Stimulated activated CD4-positive, alpha-beta T cell treated with anti-CD3 and anti-CD28 coated beads, TNF-alpha, amount 100 ng/mL, for 48 hours (primary cell): ENCODE measurements at regions not wholly inside any gene's neighbourhood (a gene's known extent, or its start where the extent isn't known, plus 50 kb on each side); places are given as distances from the start of the nearest gene placed in this dataset.
"Not testable (repeated sequence)": the region's sequence is repeated elsewhere in the genome, so short reads cannot be mapped to it uniquely, and the experiment has no call there.

Experiments used
- DNase-seq, 3 donors: peaks; one replicate each; pipeline ENCODE4 v3.0.0-alpha.2; 2020; ENCODE audit warnings: low read depth in 3 of 3

DNA sequence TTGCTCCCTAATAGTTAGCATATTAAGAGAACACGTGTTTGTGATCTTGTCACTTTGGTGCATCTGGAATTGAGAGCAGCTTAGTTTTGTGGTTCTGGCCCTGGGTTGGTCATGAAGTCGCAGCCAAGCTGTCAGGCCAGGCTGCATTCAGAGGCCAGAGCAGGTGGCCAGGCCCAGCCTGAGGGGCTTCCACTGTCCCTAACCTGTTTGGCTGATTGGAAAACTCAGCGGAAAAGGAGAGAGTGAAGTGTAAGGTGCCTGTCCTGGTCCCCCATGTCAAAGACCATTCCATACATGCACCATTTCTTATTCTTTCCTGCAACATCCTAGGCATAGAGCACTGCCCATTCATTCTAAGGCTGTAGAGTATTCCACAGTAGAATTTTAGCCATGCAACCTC is 111.5 kb upstream of the IGLL5 start:
- DNase-seq, result no peak

DNA sequence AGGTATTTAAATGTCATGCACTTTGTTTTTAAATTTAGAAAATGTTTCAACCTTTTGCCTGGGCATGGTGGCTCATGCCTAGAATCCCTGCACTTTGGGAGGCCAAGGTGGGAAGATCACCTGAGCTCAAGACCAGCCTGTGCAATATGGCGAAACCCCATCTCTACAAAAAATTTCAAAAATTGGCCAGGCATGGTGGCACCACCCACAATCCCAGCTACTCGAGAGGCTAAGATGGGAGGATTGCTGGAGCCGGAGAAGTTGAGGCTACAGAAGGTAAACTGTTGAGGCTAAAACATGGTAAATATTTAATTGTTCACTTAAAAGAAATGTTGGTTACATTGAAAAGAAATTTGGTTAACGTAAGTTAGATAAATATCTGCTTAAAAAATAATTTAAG is 108.4 kb upstream of the IGLL5 start:
- no peak for DNase-seq

DNA sequence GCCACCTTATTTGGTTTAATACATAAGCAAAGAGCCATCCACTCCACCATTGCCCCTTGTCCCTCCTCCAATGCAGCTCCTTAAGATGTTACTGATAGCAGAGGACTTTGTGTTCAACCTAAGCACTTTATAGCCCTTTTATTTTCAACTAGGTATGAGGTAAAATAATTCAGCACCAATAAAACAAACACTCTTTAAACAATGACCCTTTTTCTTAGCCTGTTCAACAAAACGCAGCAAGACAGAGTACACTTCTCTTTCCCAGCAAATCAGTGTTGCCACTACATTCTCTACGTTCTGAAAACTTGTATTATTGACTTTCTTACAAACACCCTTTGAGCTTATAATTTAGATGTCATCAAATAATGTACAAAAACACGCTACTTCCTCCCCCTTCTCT is 104.0 kb upstream of the IGLL5 start:
- DNase-seq, result no peak

DNA sequence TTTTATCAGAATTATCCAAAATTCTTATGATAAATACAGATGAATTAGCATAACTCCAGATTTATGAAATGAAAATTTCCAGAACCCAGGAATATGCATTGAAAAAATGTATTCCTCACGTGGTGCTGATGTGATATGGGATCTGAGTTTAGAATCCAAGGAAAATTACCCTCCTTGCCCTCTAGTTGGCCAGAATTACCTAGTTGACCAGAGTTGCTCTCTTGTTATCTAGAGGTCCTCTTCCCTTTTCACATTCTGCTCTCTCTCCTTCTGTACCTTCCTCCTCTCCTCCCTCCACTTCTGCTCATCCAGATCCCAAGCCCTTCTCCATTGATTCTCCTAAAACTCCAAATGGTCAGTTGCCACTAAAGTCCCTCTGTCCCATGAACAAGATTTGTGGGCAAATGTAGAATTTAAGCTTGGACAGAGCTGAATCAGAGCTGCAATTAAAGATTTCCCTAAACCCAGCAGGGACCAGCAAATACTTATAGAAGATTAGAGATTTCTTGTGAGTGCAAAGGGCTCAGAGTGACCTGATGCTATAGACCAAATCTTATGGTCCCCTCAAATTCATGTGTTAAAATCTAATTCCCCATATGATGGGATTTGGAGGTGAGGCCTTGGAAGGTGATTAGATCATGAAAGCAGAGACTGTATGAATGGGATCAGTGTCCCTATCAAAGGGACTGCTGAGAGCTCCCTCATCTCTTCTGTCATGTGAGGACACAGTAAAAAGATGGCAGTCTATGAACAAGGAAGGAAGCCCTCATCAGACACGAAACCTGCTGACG is 103.2 kb upstream of the IGLL5 start:
- no peak for DNase-seq

DNA sequence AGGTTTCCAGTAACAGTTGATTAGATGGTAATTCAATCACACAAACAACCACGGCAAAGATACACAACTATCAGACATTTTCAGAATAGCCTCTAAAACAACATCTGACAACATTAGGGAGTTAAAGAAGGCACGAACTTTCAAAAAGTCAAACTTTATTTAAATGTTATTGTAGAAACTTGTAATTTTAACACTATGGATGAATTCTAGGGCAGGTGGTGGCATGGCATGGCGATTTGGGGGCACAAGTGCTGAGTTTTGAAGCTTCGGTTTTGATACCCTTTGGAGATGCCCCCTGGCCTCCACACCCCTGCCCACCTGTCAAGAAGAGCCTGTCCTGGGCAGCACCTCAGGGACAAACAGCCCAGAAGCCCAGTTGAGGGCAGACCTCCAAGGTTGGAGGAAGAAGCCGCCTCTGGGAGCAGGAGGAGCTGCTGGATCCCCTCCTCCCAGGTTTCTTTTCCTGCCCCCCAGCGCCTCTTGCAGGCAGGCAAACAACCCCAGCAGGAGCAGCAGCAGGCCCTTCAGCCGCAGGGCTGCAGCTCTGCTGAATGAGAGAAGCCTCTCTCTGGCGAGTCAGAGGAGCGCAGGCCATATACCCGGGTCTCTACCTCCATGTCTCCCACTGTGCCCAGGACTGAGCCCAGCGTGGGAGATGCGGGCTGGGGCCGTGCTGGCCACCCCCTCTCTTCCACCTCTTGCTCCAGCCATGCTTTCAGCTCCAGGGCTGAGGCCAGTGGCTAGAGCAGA is 102.1 kb upstream of the IGLL5 start:
- no peak for DNase-seq

DNA sequence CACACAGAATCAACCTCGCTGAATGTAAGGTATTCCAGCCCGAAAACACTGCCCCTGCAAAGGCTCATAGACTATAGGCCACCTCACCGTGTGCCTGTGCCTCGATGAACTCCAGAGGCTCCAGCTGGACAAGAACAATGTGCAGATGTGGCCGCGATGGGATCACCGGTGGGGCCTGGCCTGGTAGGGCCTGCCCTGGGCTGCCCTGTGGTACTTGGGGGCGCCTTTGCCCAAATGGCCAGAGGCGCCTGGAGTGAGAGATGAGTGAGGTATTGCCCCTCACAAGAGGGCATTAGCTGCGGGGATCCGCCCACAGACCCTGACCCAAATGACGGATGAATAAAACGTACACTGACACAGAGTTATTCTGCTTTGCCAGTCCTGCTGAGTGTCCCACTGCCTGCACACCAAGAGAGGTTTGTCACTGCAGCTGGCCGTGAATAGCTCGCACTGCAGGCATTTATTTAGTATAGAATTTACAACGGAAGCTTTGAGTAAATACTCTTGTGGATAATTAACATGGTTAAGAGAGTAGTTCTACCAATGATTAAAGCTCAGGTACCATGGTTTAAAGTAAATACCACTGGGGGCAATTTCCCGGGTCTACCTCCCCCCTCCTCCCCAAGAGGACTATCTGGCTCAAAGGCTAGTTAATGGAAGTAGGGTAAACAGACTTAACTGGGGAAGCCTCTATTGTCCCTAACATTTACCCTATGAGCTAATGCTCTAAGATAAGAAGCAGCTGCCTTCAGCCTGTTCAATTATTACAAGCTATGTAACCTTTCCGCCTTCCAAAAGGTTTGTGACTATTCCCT is 101.1 kb upstream of the IGLL5 start:
- no peak for DNase-seq

DNA sequence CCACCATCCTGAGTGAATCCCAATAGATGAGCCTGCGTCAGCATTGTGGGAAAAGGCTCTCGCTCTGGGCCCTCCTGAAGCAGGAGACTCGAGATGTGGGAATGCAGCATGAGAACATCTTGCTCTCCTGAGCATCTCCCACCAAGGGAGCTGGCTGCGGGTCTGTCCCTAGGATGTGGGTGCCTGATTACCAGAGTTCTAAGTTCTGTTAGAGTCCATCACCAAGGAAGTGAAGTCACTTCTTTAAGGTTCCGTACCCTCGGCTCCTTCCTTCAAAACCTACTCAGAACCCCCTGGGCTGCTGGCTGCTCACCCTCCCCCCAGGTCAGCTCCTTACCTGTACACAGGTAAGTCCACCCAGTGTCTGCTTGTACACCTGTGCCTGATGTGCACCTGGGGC is 100.5 kb upstream of the IGLL5 start:
- no peak for DNase-seq

DNA sequence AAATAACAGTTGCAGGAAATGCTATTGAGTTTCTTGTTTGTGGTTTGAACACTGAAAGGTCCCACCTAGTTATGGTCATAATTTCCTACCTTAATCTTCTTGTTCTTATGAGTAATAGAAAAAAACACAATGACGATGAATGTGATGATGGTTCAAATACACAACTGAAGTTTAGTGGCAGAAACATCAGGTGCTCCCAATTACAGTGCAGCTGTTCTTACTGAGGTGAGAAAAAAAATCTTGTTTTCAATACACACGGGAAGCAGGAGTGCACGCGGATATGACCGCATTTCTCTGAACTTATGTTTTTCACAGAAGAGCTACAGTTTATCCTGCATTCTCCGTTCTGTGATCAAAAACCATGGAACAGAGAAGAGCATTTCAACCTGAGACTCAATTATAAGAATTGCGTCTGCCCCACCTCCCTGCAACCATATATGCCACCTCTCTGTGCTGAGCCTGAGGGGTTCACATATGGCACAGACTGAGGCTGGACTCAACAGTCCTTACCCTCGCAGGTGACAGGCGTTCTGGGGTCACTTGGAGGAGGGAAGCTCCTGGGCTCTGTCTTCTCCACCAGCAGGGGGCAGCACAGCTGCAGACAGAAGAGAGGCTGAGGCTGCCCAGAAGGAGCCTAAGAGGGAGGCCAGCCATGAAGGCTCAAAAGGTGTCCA is 99.7 kb upstream of the IGLL5 start:
- peak; percentile 26 to 59 (median 52) for DNase-seq

DNA sequence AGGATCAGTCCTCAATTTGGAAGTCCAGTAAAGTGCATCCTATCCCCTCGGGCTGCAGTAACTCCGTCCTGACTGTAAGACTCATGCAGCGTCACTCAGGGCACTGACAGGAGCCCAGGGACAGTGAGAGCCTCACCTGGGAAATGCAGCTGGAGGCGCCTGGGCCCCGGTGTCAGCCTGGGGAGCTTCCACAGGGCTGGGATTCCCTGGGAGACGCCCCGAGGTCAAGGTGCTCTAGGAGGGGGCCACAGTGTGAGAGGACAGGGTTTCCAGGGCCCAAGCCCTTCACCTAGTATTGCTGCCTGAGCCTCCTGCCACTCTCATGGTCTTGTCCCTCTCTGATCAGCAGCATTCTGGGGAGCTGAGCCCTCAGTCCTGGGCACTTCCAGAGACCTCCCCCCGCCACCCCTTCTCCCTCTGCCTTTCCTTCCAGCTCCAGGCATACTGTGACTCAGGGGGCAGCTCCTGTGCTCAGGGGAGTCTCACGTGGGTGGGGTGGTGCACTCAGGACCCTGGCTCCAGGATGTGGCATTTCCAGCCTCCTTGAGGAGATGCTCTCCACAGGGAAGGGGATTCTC is 99.1 kb upstream of the IGLL5 start:
- no peak for DNase-seq

DNA sequence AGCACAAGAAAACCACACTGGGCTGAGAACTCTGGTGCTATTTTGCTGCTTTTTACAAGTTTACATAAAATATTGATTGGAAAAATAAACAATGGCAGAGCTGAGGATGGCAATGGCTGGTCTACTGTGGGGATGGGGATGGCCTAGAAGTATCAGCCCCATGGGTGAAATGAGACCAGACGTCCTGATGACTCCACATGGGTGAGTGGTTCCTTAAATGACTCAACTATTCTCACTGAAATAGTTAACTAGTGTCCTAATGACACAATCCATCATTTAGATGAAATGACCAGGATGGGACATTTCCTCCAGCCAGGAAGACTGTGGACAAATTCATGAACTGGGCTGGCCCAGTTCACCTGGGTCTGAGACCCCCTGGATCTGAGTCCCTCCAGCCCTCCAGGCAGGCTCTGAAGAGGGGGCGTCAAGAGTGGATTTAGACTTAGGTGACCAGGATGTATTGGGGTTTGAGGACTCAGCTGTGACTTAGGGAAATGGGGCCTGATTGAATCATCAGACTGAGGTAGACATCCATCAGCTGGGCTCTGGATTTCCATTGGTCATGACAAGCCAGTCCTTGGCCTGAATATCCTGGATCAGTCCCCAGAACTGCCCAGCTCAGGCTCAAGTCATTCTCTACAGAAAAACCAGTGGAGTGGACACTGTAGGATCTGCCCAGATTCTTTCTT is 98.2 kb upstream of the IGLL5 start:
- DNase-seq, result no peak

DNA sequence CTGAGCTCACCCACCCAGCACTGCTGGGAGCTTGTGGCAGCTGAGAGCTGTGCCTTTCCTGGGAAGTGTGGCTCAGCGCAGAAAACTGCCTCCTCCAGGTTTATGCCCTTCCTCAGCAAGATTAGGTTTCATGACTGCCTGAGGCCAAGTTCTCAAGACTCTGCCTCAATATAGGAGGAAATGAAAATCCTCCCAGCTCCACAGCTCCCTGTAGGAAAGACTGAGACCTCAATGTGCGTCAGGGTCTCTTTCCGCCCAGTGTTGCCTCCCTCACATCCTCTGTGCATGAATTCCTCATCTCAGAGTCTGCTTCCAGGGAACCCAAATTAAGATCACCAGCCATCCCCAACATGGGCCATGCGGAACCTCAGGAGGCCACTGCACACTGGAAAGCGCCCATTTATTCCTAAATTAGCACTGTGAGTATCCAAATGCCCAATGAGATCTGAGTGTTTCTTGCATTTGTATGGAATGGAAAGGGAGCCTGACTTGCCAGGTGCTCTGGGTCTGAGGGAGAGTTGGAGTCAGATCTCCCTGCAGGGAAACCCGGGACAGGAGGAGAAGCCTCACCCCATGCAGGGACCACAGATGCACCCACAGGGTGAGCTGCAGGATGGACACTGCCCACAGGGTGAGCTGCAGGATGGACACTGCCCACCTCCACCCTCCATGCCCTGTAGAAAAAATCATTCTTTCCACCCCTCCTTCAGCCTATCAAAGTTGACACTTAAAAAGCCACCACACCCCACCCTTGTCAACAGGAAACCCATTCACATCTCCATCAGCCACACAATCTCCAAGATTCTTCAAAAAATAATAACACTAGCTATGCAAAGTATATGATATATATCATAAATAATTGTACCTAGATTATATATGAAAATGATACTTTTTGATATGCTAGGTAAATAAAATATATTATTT is 97.4 kb upstream of the IGLL5 start:
- DNase-seq, result no peak

DNA sequence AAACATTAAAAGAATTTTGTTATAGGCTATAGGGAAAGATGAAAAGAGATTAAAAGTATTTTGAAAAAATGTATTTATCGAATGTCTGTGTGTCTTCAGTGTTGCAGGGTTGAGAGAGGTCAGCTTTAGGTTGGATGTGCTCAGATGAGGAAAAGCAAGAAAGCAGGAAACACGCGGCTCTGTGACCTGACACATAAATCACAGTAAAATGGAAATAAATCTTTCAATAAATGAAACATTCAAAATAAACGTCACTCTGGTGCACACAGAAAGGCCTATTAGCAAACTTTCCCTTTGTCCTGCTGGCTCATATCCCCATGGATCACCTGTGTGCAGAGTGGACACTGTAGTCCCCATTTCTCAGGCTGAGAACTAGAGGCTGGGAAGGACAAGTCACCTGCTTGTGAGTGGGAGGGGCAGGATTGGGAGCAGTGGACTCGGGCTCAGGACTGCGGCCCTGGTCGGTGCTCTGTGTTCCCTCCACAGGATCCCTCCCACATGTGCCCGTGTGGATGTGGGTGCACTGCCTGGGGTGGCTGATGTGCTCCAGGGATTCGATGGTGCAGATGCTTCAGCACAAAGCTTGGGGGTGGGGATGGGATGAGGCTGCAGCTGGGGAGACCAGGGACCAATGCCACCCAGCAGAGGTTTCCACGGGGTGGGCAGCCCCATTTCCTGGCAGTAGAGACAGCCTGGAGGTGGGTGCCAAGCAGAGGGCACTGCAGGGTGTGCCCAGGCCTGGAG is 96.0 kb upstream of the IGLL5 start:
- DNase-seq, result no peak

DNA sequence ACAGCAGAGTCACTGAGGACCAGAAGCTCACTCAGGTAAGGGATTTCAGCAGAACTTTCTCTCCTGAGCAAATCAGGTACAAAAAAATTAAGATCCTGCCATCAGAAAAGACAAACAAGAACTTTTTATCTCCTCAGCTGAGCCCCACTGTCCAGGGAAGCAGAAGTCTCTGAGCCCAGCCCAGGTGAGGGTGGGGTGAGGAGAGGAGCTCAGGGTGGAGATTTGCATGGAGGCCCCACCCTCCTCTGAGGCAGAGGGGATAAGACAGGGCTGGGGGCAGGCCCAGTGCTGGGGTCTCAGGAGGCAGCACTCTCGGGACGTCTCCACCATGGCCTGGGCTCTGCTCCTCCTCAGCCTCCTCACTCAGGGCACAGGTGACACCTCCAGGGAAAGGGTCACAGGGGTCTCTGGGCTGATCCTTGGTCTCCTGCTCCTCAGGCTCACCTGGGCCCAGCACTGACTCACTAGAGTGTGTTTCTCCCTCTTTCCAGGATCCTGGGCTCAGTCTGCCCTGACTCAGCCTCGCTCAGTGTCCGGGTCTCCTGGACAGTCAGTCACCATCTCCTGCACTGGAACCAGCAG is 95.3 kb upstream of the IGLL5 start:
- not testable (repeated sequence) for DNase-seq

DNA sequence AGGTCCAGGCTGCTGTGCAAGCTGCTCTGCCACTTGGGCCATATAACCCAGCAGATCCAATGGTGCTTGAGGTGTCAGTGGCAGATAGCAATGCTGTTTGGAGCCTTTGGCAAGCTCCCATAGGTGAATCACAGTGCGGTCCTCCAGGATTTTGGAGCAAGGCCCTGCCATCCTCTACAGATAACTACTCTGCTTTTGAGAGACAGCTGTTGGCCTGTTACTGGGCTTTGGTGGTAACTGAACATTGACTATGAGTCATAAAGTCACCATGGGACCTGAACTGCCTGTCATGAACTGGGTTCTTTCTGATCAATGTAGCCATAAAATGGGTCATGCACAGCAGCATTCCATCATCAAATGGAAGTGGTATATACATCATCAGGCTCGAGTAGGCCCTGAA is 92.0 kb upstream of the IGLL5 start:
- DNase-seq, result not testable (repeated sequence)

DNA sequence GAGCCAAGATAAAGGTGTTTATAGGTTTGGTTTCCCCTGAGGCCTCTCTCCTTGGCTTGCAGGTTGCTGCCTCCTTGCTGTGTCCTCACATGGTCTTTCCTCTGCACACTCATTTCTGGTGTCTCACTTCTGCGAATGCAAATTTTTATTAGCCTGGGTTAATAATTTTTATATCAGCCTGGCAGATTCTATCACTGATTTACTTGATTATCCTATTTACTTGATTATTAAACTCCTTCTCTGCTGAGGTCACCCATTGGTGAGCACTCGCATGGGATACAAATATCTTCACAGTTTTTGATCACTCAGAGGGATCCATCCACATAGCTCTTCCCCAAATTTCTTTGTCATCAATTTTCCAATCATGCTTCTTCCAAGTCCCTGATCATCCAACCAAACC is 90.9 kb upstream of the IGLL5 start:
- DNase-seq, result no peak

DNA sequence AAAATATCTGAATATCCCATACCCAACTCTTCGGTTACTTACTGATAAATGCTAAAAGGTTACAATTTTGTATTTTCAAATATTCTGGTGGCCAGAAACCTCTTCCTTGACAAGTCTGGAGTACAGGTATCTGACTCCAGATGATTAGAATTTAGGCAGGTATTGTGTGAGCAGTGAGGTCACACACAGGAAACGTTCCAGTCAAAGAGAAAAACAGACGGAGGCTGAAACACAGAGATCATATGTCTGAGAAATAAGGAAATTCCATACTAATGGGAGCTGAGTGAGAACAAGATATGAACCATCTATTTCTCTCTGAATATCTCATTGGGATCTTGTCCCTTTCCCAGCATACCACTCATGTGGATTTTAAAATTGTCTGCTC is 89.4 kb upstream of the IGLL5 start:
- no peak for DNase-seq

DNA sequence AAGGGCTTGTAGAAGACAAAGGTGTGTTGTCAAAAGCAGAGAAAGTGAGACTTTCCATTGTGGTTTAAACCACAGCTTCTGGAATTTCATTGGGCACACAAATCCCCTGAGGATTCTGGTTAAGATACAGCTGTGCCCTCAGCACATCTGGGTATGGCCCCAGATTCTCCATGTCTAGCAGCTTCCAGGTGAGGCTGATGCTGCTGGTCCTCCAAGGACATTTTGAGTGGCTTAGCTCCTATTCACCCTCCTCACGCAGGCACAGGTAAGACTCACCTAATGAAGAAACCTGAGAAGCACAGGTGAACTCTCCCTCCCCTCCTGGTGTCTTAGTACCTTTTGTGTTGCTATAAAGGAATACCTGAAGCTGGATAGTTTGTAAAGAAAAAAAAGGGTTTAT is 88.9 kb upstream of the IGLL5 start:
- no peak for DNase-seq

DNA sequence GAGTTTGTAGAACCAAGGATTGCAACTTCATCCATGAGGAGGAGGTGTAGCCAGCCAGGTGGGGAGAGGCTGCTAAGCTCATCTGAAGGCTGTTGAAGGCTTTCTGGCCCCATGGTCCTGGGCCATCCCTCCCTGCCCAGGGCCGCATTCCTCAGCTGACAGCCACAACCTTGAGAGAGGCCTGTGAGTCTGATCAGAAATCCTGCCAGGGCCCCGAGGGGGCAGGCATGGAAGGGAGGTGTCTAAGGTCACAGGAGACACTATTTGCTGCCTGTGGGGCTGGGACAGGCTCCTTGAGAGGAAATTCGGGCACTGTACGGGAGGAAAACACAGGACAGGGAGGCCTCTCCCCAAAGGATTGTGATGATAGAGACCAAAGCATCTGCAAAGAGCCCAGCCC is 88.1 kb upstream of the IGLL5 start:
- no peak for DNase-seq

DNA sequence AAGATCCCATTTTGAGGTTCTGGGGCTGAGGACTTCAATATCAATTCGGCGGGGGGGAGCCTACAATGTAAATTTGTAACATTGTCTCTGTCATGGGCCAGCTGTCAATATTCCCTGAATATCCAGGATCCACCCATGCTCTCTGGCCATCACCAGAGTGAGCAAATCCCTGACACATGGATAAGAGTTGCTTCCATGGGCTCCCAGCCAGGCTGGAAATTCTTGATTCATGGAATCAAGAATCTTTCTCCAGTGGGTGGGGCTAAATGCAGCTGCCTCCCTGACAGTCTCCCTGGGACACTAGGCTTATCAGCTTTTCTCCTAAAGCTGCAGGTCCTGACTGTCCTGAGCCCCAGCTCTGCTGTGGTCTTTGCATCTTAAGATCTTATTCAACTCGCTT is 86.9 kb upstream of the IGLL5 start:
- DNase-seq, result no peak
